Left renal pelvis (tissue), 4 donors: ENCODE measurements at regions not wholly inside any gene's neighbourhood (a gene's known extent, or its start where the extent isn't known, plus 50 kb on each side); places are given as distances from the start of the nearest gene placed in this dataset.
"Not testable (repeated sequence)": the region's sequence is repeated elsewhere in the genome, so short reads cannot be mapped to it uniquely, and the experiment has no call there.

Source experiments
- DNase-seq, 4 donors: peaks; one replicate each; pipeline ENCODE4 v3.0.0-alpha.2; 2013; ENCODE audit warnings: low read depth in 4 of 4, low spot score in 3 of 4

DNA sequence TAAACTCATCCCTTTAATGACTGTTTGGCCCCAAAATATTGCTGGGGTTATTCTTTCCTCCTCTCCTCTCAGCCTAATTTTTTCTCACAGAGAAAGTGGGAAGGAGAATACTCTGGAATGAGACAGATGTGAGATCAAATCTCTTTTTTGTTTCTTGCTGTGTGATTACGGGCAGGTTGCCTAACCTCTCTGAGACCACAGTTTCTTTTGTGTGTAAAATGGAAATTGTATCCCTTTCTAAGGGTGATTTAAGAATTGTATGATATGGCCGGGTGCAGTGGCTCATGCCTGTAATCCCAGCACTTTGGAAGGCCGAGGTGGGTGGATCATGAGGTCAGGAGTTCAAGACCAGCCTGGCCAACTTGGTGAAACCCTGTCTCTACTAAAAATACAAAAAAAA, 111.5 kb upstream of the MRPS22 start:
- not testable (repeated sequence) for DNase-seq

DNA sequence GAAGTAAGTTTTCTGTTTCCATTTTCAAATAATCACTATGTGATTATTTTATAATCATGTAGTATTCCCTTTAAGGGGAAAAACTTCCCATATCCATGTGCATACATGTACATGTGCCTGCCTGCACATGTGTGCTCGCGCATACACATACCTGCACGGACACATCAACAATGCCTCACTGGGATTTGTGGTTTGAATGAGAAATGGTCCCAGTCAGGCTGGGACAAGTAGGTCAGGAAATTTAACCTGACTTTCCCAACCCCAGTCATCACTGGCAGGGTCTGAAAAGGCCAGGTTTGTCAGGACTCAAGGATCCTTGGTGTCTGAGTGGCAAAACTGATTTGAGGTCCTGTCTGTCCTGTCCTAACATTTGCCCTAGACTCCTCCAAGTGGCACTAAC, 109.3 kb upstream of the MRPS22 start:
- no peak for DNase-seq

DNA sequence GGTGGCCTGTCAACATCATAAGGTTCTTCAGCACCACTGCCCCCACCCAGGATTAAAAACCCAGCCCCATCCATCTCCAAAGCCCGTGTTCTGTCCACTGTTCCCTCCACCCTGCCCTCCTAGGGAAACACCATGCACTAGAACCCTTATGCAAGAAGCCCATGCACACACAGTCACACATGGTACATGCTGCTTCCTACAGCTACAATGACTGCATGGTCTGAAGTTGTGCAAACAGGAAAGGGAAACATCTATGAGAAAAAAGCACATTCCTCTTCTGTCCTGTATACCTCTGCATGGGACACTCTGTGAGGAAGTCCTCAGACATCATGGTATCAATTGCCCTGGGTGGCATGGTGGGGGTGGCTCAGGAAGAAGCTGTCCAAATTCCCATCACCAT, 108.6 kb upstream of the MRPS22 start:
- no peak for DNase-seq

DNA sequence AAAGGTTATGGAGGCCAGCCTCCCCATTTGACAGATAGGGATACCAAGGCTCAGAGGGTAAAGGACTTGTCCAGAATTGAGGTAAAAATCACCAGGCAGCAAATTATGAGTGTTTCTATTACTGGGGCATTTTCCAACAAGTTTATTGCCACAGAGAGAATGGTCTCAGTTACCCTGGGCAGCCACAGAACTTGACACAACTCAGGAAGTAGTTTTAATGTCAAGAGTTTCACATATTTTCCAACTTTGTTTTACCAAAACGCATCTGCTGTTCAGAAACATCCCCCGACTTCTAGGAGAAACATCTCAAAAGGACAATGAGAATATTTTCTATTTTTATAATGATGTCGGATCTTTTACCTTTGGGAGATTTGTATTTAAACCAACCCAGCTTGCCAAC, 107.5 kb upstream of the MRPS22 start:
- DNase-seq, result no peak

DNA sequence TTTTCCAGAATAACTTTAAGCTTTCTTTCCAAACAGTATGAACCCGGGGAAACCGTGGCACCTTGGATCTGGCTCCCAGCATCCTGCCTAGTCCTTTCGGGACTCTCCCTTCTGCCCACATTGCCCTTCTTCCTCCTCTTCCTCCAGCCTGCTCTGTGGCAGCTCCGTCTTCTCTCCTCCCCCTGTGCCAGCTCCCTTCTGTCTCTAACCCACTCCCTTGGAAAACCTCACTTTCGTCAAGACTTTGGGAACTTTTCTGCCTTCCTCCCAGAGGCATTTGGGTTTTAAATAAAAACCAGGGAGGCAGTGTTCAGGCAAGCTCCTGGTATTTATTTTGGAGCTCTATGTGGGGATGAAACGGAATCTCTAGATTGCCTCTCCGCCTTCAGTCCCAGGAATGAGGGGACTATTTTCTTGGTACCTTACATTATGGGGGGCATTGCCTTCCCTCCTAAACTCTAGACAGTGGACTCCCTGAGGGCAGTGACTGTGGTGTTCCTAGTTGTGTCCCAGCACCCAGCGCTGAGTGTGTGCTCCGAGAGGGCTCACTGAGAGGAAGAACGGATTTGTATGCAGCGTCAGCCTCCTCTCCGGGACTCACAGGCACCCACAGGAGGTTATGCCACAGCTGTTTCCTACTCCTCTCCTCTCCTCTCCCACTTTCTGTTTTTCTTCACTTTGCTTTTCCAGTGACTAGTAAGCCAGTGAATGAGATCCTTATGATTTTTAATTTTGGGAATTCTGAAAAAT, 105.4 kb upstream of the MRPS22 start:
- DNase-seq, result no peak

DNA sequence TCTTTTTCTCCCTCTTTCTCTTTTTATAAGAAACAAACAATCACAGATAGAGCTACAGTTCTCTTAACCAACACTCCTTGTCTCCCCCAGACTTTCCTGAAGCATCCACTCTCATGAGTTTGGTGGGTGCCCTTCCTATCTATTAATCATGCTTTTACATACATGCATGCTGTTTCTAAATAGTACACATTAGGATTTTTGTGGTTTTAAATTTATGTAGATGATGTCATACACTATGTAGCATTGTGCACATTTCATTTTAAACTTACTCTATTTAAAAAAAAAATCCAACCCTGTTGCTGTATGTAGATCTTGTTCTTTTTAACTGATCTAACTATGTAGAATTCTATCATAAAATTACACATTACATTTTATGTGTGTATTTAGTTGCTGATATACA, 104.3 kb upstream of the MRPS22 start:
- no peak for DNase-seq

DNA sequence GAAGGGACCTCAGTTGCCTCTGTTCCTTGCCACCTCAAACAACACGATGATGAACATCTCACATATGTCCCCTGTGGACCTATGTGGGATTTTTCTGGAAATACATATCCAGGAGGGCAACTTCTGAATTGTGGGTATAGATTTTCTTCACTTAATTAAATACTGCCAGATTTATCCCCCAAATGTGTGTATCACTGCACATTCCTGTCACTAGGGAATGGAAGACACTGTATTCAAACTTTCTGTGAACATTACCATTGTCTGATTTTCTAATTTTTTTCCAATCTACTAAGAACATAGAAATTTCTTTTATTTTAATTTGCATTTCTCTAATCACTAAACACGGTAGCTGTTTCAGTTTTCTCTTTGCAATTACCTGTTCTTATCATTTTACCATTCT, 102.0 kb upstream of the MRPS22 start:
- DNase-seq, result no peak

DNA sequence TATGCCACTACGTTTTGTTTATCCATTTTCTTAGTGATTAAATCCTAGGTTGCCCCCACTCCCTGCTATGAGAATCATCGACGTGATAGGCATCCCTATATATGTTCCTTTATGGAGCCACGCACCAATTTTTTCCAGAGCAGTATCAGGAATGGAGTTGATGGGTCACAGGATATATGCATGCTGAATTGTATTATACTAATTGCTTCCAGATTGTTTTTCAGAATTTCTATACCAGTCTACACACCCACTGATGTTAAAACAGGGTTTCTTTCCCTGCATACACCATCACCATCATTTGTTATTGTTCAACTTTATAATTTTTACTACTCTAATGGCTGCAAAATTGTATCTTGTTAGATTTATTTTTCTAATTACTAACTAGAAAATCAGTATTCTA, 100.1 kb upstream of the MRPS22 start:
- no peak for DNase-seq

DNA sequence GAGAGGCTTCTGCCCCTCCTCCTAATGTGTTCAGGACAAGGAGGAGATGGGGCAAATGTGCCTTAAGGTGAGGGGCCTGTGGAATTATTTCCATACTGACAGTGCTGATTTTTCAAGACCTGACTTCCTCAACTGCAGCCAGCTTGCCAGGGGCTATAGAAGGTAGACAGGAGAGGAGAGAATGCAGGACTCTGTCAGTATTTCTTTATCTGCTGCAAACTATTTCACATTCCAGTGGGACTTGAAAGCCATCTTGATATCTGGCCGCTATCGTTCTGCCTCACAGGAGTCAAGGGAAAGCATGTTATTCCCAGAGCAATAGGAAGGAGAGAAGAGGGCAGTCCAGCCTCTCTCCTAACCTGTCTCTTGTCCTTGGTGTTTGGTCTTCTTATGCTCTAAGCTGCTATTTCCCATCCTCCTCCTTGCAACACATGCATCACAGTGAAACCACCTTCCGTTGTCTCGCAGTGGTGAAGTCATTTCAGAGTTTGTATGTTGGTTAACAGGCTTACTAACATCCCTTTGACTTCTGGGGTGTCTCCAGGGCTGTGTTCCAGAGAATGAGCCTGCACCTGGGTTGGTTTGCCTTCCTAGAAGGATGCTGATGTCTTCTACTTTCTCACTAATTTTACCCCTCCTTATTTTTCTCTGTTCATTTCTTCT, 95.1 kb upstream of the MRPS22 start:
- no peak for DNase-seq

DNA sequence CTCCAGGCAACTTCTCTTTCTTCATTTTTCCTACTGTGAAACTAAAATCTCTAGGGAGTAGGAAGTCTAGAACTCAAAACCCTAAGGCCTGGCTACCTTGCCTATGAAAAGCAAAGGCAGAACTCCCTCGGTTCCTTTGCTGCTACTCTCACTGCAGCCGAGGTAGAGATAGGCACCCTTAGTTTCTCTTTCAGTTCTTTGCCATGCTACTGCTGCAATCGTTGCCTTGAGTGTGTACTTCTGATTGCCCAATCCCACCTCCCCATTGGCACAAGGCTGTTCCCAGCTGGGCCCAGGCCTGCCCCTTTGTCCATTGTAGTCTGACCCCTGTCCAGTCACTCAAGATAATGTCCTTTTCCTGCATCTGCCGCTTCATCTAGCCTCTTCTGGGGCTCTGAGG, 92.3 kb upstream of the MRPS22 start:
- no peak for DNase-seq

DNA sequence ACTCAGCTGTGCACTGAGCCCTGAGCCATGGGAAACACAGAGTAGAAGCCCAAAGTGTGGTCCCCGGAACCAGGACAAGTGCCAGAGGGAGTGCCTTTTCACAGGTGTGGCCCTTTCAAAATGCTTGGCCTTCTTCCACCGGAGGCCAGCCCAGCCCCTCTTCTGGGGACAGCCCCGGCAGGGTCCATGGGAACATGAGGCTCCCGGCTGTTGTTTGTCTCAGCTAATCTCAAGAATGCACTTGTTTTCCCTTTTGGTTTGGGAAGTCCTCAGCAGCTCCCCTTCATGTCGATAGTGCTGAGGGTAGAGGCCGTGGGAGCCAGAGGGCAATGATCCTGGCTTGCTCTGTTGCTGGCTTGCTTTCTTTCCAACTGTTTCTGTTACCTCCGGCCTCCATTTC, 91.1 kb upstream of the MRPS22 start:
- no peak for DNase-seq

DNA sequence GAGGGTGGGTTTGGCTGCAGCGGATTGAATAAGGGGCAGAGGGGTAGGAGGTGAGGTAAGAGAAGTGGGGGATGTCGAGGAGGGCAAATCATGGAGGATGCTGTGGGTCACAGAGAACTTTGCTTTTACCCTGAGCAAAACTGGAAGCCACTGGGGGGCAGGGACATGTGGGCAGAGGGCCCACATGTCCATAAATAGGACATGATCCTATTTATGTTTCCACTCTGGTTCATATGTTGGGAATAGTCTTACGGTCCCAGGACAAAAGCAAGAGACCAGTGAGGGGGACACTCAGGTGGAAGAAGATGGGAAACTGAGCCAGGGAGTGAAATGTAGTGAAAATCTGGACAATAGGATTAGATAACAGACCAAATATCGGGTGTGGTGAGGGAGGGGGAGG, 85.5 kb upstream of the MRPS22 start:
- no peak for DNase-seq

DNA sequence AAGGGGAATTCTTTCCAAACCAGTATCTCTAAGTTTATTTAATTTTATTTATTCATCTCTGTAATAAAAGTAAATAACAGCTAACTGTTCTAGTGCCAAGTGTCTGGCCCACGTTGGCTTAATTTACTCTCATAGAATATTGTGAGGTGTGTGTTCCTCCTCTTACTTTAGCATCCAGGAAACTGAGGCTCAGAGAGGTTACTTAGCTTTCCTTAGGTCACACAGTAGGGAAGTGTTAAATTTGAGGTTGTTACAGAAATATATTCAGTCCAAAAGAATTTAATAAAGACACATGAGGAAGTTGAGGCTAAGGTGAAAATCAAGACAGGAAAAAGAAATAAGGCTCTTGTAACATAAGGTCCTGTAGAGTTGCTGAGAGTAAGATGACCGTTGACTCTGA, 84.4 kb upstream of the MRPS22 start:
- DNase-seq, result no peak

DNA sequence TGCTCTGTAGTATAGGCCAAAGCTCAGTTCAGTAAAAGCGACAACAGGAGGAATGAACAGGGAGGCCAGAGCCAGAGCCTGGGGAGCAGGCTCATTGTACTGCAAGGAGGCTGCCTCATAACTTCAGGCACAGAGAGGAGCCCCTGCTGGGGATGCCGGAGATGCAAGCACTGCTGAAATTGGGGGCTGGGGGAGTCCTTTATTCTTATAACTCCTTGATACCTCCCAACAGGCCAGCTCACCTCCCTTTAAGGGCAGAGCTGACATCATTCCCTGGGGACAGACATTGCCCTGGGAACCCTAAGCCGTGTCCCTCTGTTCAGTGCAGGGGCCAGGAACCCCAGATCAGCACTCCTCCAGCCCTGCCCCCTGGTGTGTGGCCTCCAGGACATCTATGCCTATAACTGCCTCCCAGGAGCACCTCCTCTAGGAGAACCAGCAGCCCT, 83.8 kb upstream of the MRPS22 start:
- no peak for DNase-seq

DNA sequence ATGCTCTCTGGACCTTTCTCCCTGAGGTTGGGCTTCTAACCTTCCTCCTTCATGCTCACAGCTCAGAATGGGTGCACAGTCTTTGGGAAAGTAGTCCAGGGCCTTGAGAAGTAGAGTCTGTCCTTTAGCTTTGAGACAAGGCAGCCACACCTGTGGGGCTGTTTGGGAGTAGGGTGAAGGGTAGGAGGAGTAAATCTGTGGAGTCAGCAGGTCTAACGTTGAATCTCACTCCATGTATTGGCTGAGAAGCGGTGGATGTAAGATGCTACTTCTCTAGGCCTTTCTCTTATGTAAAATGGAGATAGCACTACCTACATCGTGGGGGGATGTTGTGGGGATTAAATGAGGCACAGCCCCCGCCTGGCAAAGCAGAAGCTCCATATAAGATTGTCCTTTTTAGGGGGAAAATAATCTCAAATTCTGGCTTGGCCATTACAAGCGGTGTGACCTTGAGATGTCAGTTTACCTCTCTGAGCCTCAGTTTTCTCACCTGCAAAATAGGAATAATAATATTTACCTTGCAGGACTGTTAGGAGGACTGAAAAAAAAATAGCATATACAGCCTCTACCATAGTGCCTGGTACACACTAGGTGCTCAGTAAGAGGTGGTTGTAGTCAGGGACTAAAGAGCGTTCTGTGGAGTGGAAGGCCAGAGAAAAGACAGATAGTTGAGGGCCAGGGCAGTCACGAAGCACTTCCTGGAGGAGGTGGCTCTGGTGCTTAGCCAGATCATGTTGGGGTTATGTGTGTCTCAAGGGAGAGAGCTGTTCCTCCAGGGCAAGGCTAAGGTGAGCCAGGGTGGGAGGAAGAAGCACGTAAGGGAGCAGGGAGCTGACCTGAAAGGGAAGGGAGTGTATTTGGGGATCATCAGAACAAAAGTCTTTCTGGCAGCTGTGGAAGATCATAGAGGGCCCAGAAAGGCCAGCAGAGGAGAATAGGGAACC, 82.8 kb upstream of the MRPS22 start:
- DNase-seq, result no peak

DNA sequence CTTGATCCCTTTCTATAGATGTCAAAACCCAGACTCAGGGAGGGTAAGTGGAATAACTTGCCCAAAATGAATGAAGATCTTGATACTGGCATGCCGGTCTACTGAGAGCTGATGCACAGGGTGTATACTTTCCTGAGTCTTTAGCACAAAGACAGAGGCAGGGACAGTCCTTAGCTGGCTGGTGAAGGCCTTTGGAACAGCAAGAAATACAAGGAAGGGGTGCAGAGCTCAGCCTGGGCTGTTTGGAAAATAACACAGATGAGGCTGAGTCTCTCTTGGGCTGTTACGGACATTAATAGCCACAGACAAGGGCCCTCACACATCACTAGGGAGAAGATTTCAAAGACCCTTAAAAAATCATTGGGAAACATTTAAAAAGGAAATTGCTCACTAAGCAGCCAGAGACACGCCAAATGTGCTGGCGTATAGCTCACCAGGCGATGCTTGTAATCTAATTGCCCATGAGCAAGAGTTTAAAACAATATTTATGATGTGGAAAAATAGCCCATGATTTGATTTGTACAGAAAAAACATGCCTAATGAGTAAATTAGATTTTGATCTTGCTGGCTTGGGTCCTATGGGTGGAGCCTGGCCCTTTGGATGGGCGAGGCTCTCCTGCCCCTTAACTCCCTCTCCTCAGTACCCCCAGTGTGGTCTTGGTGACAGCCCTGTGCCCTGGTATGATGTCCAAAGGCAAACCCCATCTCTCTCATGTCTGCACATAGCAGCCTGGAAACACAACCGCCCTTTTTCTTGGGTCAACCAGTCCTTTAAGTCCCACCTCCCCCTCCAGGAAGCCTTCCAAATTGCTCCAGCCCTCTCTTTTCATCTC, 81.8 kb upstream of the MRPS22 start:
- DNase-seq, result no peak

DNA sequence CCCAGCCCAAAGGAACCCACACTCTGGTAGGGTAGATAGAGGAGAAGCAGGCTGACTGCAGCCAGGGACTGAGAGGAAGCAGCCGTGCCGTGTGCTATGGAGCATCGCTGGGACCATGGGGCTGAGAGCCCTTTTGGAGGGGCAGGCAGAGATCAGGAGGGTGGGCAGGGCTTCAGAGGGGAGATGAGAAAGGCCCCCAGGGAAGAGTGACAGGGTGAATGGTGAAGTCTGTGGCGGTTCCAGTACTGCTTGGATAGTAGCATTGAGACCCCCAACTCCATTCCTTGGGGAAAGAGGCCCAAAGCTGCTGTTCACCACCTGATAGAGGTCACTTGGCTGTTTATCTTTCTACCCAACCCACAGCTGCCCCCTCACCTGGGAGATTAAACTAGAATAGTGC, 80.0 kb upstream of the MRPS22 start:
- DNase-seq, result no peak

DNA sequence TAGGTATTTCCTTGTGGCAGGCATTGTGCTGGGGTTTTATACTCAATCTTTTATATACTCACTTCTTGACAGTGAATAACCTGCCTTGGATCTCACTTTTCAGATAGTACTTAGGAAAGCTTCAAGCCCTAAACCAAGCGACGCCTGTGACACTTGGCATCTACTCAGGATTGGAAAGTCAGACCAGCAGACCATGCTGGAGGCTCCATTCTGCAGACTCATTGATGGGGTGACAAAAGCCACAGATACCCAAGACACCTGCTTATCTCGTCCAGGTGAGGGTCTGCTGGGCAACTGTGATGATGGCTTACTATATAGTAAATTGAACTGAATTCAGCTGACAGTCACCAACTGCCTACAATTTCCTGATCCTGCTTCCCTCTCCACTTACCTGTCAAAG, 79.4 kb upstream of the MRPS22 start:
- DNase-seq, result no peak

DNA sequence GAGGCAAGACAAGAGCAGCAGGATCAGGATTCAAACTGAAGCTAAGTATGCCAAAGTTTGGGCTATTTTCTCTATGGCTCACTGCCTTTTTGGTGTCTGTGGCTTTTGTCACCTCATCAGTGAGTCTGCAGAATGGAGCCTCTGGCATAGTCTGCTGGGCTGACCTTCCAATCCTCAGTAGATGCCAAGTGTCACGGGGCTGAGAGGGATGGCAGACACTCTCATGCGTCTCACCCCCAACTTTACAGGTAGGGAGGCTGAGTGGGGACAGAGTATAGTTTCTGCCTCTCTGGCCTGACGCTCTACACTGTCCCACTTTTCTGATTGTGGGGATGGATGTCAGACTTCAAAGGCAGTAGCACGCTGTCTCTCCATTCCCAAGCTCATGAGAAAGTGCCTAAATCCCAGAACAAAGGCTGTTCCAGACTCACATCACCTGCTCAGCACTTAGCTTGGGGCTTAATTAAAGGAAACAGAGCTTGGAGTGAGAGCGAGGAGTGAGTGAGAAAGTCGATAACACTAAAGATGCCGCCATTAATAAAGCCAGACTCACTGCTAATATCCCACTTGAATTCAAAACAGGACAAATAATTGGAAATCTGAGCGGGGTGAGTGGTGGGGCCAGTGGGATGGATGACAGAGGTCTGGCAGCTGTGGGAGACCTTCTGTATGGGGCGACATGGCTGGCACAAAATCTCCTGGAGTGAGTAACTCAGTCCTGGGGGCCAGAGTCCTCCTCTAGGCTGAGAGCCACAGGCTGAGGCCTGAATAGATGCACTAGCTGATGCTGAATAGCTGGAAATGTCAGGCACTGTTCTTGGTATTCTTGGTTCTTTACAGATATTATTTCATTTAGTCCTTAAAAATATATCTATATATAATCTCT, 78.4 kb upstream of the MRPS22 start:
- no peak for DNase-seq
